Karpas-422 (cell line): ENCODE measurements at regions not wholly inside any gene's neighbourhood (a gene's known extent, or its start where the extent isn't known, plus 50 kb on each side); places are given as distances from the start of the nearest gene placed in this dataset.

Source experiments
- DNase-seq: peaks from one replicate; pipeline ENCODE4 v3.0.0-alpha.2; 2015
- H2AFZ ChIP-seq: fragments of 200-600 bp; sonication (generic); 2 replicates; pipeline ENCODE4 v1.6.1; 2014; ENCODE audit warnings: antibody characterized with exemption, low read length, mixed read lengths
- H3K27ac ChIP-seq: fragments of 200-600 bp; sonication (generic); 2 replicates; pipeline ENCODE4 v1.5.1; 2014; ENCODE audit warnings: mild to moderate bottlenecking, low read length, moderate library complexity
- H3K27me3 ChIP-seq: fragments of 200-600 bp; sonication (generic); 2 replicates; pipeline ENCODE4 v1.6.1; 2014; ENCODE audit warnings: low read length, mixed read lengths
- H3K36me3 ChIP-seq: fragments of 200-600 bp; sonication (generic); 2 replicates; pipeline ENCODE4 v1.6.1; 2014; ENCODE audit warnings: low read length, mixed read lengths; ENCODE audit not compliant: insufficient read depth
- H3K4me1 ChIP-seq: fragments of 200-600 bp; sonication (generic); 2 replicates; pipeline ENCODE4 v1.6.1; 2014; ENCODE audit warnings: mild to moderate bottlenecking, low read length, mixed read lengths
- H3K4me2 ChIP-seq: fragments of 200-600 bp; sonication (generic); 2 replicates; pipeline ENCODE4 v1.6.1; 2014; ENCODE audit warnings: low read length, low read depth, mild to moderate bottlenecking; ENCODE audit not compliant: poor library complexity, severe bottlenecking
- H3K4me3 ChIP-seq: fragments of 200-600 bp; sonication (generic); 2 replicates; pipeline ENCODE4 v1.5.1; 2014; ENCODE audit warnings: mild to moderate bottlenecking, antibody characterized with exemption, low read length, mixed read lengths
- H3K79me2 ChIP-seq: fragments of 200-600 bp; sonication (generic); 2 replicates; pipeline ENCODE4 v1.6.1; 2014; ENCODE audit warnings: mild to moderate bottlenecking, low read length, mixed read lengths
- H3K9ac ChIP-seq: fragments of 200-600 bp; sonication (generic); 2 replicates; pipeline ENCODE4 v1.6.0; 2014; ENCODE audit warnings: low read length
- H3K9me2 ChIP-seq: fragments of 200-600 bp; sonication (generic), shearing (Covaris generic); replicated peaks from 2 replicates; pipeline ENCODE4 v1.6.0; 2014; ENCODE audit warnings: mild to moderate bottlenecking, low read length, moderate library complexity; ENCODE audit not compliant: insufficient read depth
- H3K9me3 ChIP-seq: fragments of 300-700, 200-600 bp; sonication (generic); 2 replicates; pipeline ENCODE4 v1.6.1; 2014; ENCODE audit warnings: low read length, mixed read lengths
- H4K20me1 ChIP-seq: fragments of 200-600 bp; sonication (generic); 2 replicates; pipeline ENCODE4 v1.6.1; 2014; ENCODE audit warnings: mild to moderate bottlenecking, antibody characterized with exemption, low read length, low read depth; ENCODE audit not compliant: insufficient read depth

GRCh38 chr5:102036927-102037326 lies 259.2 kb downstream of the SLCO4C1 start:
- no peaks in the 10 kb centered on the region for H4K20me1 ChIP-seq
- DNase-seq = no peak
- no peak overlapping the region for H3K9ac ChIP-seq
- H3K79me2 ChIP-seq = no peaks in the 10 kb centered on the region
- H3K4me1 ChIP-seq = no peaks in the 10 kb centered on the region
- H3K4me2 ChIP-seq = no peak overlapping the region
- no peak overlapping the region for H3K4me3 ChIP-seq
- H3K27ac ChIP-seq = no peak overlapping the region
- no peaks in the 10 kb centered on the region for H3K27me3 ChIP-seq
- no peak overlapping the region for H2AFZ ChIP-seq
- no peaks in the 10 kb centered on the region for H3K9me2 ChIP-seq
- H3K36me3 ChIP-seq = no peaks in the 10 kb centered on the region
- H3K9me3 ChIP-seq = no peaks in the 10 kb centered on the region

DNA sequence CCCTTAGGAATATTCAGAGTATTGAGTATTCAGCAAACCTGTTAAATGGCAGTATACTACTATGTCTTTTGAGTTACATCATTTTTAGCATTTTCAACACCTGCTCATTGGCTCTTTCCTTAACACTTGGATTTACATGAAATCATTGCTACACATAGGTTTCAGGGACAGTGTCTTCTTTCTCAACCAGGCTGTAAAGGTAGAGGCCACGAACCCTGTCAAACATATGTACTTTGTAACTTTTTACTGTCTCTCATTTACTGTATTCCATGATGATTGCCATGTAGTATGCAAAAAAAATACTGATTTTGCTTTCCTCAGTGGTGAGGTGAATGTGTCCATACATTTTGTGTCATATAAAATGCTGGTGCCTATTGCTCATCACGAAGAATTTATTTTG lies 264.4 kb downstream of the SLCO4C1 start:
- Histone ChIP-seq H3K79me2 (no peaks in the 10 kb centered on the region), H3K9me3 (no peaks in the 10 kb centered on the region), H4K20me1 (no peaks in the 10 kb centered on the region), H3K36me3 (no peaks in the 10 kb centered on the region), H2AFZ (no peak overlapping the region), H3K27me3 (no peaks in the 10 kb centered on the region), H3K4me3 (no peak overlapping the region), H3K4me2 (no peak overlapping the region), H3K9ac (no peak overlapping the region), H3K27ac (no peak overlapping the region), H3K9me2 (no peaks in the 10 kb centered on the region), H3K4me1 (no peaks in the 10 kb centered on the region)
- no peak for DNase-seq

GRCh38 chr5:102018690-102019089 lies 277.4 kb downstream of the SLCO4C1 start:
- no peak overlapping the region for H3K4me3 ChIP-seq
- no peak overlapping the region for H2AFZ ChIP-seq
- DNase-seq = no peak
- H3K9me3 ChIP-seq = no peaks in the 10 kb centered on the region
- no peak overlapping the region for H3K4me2 ChIP-seq
- no peak overlapping the region for H3K9ac ChIP-seq
- H3K36me3 ChIP-seq = no peaks in the 10 kb centered on the region
- no peaks in the 10 kb centered on the region for H3K27me3 ChIP-seq
- H3K27ac ChIP-seq = no peak overlapping the region
- H3K4me1 ChIP-seq = no peaks in the 10 kb centered on the region
- no peaks in the 10 kb centered on the region for H3K9me2 ChIP-seq
- H3K79me2 ChIP-seq = no peaks in the 10 kb centered on the region
- no peaks in the 10 kb centered on the region for H4K20me1 ChIP-seq

- Histone ChIP-seq H4K20me1 (no peaks in the 10 kb centered on the region), H3K4me3 (no peak overlapping the region), H3K9me3 (no peaks in the 10 kb centered on the region)
These were observed 277.8 kb downstream of the SLCO4C1 start for GRCh38 chr5:102018279-102018678.

GRCh38 chr5:102014371-102014770 lies 281.7 kb downstream of the SLCO4C1 start:
- no peaks in the 10 kb centered on the region for H3K9me2 ChIP-seq
- no peaks in the 10 kb centered on the region for H3K36me3 ChIP-seq
- H2AFZ ChIP-seq = no peak overlapping the region
- no peak overlapping the region for H3K9ac ChIP-seq
- H3K27me3 ChIP-seq = no peaks in the 10 kb centered on the region
- no peaks in the 10 kb centered on the region for H4K20me1 ChIP-seq
- no peak for DNase-seq
- no peak overlapping the region for H3K4me3 ChIP-seq
- H3K9me3 ChIP-seq = no peaks in the 10 kb centered on the region
- no peak overlapping the region for H3K4me2 ChIP-seq
- no peaks in the 10 kb centered on the region for H3K79me2 ChIP-seq
- no peaks in the 10 kb centered on the region for H3K4me1 ChIP-seq
- no peak overlapping the region for H3K27ac ChIP-seq

More at GRCh38 chr5:102018279-102018678, 277.8 kb downstream of the SLCO4C1 start:
- H3K4me1 ChIP-seq = no peaks in the 10 kb centered on the region
- no peaks in the 10 kb centered on the region for H3K27me3 ChIP-seq
- no peaks in the 10 kb centered on the region for H3K79me2 ChIP-seq
- no peak overlapping the region for H3K4me2 ChIP-seq
- H2AFZ ChIP-seq = no peak overlapping the region
- H3K9ac ChIP-seq = no peak overlapping the region
- DNase-seq = no peak
- H3K9me2 ChIP-seq = no peaks in the 10 kb centered on the region
- H3K36me3 ChIP-seq = no peaks in the 10 kb centered on the region
- H3K27ac ChIP-seq = no peak overlapping the region

- Histone ChIP-seq H3K9me2 (no peaks in the 10 kb centered on the region), H3K9me3 (no peaks in the 10 kb centered on the region), H3K79me2 (no peaks in the 10 kb centered on the region), H3K9ac (no peak overlapping the region), H2AFZ (no peak overlapping the region), H3K27me3 (no peaks in the 10 kb centered on the region), H3K4me1 (no peaks in the 10 kb centered on the region), H3K4me2 (no peak overlapping the region), H3K4me3 (no peak overlapping the region), H4K20me1 (no peaks in the 10 kb centered on the region), H3K27ac (no peak overlapping the region), H3K36me3 (no peaks in the 10 kb centered on the region)
- no peak for DNase-seq
These were observed 285.4 kb downstream of the SLCO4C1 start for GRCh38 chr5:102010644-102011043.

- no peaks in the 10 kb centered on the region for H4K20me1 ChIP-seq
- no peaks in the 10 kb centered on the region for H3K79me2 ChIP-seq
- H3K9me2 ChIP-seq = no peaks in the 10 kb centered on the region
- no peaks in the 10 kb centered on the region for H3K36me3 ChIP-seq
- no peaks in the 10 kb centered on the region for H3K27me3 ChIP-seq
- no peak overlapping the region for H3K9ac ChIP-seq
- no peak overlapping the region for H3K4me2 ChIP-seq
- no peaks in the 10 kb centered on the region for H3K9me3 ChIP-seq
- no peak for DNase-seq
- H2AFZ ChIP-seq = no peak overlapping the region
- no peak overlapping the region for H3K27ac ChIP-seq
- no peak overlapping the region for H3K4me3 ChIP-seq
- no peaks in the 10 kb centered on the region for H3K4me1 ChIP-seq
These were observed 298.8 kb downstream of the SLCO4C1 start for GRCh38 chr5:101997235-101997634.

GRCh38 chr5:101995585-101995984 lies 300.5 kb downstream of the SLCO4C1 start:
- H3K36me3 ChIP-seq = no peaks in the 10 kb centered on the region
- H3K9me3 ChIP-seq = no peaks in the 10 kb centered on the region
- no peaks in the 10 kb centered on the region for H3K27me3 ChIP-seq
- H2AFZ ChIP-seq = no peak overlapping the region
- no peak overlapping the region for H3K4me3 ChIP-seq
- H3K9me2 ChIP-seq = no peaks in the 10 kb centered on the region
- H3K27ac ChIP-seq = no peak overlapping the region
- H3K79me2 ChIP-seq = no peaks in the 10 kb centered on the region
- H3K4me2 ChIP-seq = no peak overlapping the region
- no peak overlapping the region for H3K9ac ChIP-seq
- H4K20me1 ChIP-seq = no peaks in the 10 kb centered on the region
- no peak for DNase-seq
- no peaks in the 10 kb centered on the region for H3K4me1 ChIP-seq

- H3K9me3 ChIP-seq = no peaks in the 10 kb centered on the region
- no peak overlapping the region for H2AFZ ChIP-seq
- H4K20me1 ChIP-seq = no peaks in the 10 kb centered on the region
- H3K4me1 ChIP-seq = no peaks in the 10 kb centered on the region
- H3K4me3 ChIP-seq = no peak overlapping the region
- no peaks in the 10 kb centered on the region for H3K36me3 ChIP-seq
- DNase-seq = no peak
- H3K9ac ChIP-seq = no peak overlapping the region
- no peak overlapping the region for H3K27ac ChIP-seq
- no peak overlapping the region for H3K4me2 ChIP-seq
- H3K79me2 ChIP-seq = no peaks in the 10 kb centered on the region
- no peaks in the 10 kb centered on the region for H3K27me3 ChIP-seq
- no peaks in the 10 kb centered on the region for H3K9me2 ChIP-seq
These were observed 304.6 kb downstream of the SLCO4C1 start for GRCh38 chr5:101991486-101991885.
